ENCODE measurements at regions not wholly inside any gene's neighbourhood (a gene's known extent, or its start where the extent isn't known, plus 50 kb on each side); places are given as distances from the start of the nearest gene placed in this dataset.

DNA sequence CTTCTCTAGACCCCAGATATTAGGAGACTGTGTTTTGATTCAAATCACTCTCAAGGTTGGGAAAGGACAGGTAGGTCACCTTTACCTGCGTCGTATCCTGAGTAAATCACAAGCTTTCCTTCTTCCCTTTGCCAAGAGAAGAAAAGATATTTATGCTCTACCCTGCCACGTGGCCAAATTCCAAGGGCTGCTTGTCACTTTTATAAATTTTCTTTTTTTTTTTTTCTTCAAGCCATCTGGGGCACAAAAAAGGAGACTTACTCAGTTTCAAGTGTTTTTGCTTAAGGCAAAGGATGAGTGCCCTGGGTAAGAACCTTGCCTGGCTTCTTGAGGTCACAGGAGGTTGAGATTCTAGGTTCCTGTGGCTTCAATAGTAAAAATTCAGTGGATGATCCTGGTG, 285.1 kb downstream of the TMEM114 start:
- DNase-seq, result no peak
- TF ChIP-seq, protein P1, sequence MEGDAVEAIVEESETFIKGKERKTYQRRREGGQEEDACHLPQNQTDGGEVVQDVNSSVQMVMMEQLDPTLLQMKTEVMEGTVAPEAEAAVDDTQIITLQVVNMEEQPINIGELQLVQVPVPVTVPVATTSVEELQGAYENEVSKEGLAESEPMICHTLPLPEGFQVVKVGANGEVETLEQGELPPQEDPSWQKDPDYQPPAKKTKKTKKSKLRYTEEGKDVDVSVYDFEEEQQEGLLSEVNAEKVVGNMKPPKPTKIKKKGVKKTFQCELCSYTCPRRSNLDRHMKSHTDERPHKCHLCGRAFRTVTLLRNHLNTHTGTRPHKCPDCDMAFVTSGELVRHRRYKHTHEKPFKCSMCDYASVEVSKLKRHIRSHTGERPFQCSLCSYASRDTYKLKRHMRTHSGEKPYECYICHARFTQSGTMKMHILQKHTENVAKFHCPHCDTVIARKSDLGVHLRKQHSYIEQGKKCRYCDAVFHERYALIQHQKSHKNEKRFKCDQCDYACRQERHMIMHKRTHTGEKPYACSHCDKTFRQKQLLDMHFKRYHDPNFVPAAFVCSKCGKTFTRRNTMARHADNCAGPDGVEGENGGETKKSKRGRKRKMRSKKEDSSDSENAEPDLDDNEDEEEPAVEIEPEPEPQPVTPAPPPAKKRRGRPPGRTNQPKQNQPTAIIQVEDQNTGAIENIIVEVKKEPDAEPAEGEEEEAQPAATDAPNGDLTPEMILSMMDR (IDR thresholded peaks at IDR 0.05), result no peak
- Mint-ChIP-seq H3K27ac (no peak overlapping the region), H3K36me3 (ENCODE audit: low read depth) (no peaks in the 10 kb centered on the region), H3K4me1 (peaks cover 18% of the 10 kb centered on the region), H3K9me3 (peaks cover 6% of the 10 kb centered on the region), H3K4me3 (no peak overlapping the region), H3K27me3 (ENCODE audit: low read depth, poor library complexity) (peaks cover 6% of the 10 kb centered on the region)

DNA sequence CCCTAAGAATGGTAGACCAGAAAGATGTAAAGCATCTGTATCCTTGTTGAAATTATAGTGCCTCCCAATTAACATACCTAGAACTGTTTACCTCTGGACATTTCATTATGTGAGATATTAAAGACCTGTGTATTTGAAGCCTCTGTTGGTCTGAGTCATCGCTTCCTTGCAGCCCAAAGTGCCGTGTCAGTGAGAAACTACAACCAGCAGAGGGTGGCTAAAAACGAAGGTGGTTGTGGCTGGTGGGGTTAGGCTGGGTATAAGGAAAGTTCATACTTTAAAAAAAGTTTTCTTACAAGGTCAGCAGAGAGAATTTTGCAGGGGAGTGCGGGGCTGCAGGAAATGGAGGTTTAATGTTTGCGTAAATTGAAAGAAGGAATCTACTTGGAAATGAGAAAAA, 290.7 kb downstream of the TMEM114 start:
- Mint-ChIP-seq H3K4me3 (no peak overlapping the region), H3K36me3 (ENCODE audit: low read depth) (no peaks in the 10 kb centered on the region)

DNA sequence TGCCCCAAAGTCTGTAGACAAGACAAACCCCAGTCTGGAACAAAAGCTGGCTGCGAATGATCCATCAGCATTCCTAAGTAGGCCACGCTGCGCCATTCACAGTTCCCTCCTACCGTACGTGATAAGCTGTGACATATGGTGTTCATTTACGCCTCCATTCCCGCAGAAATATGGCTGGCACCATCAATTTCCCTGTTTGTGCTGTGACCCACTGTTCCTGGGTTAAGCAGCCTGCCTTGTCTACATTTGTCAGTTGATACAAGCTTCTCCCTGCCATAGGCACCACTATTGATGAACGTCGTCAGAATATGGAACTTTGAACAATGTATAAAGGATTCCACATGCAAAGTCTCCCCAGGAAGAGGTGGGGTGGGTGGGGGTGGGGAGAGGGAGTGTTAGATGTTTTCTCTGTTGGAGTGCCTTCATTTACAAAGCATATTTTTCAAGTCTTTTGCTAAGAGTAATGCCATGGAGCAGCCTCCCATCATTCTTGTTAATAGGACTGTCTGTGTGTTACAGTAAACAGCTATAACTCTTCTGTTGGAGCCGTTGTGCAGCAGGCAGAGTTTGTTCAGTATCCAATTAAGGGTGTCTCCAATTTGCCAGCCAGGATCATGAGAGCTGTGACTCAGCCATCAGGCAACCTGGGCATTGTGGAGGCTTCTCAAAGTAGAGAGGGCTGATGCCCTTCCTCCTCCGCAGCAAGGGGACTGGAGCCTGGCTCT, 294.6 kb downstream of the TMEM114 start:
- DNase-seq, result no peak
- H3K27me3 Mint-ChIP-seq (ENCODE audit: low read depth, poor library complexity), result peaks cover 14% of the 10 kb centered on the region
- H3K4me3 Mint-ChIP-seq, result no peak overlapping the region
- H3K36me3 Mint-ChIP-seq (ENCODE audit: low read depth), result no peaks in the 10 kb centered on the region
- TF ChIP-seq, protein P1 (IDR thresholded peaks at IDR 0.05), result no peak
- peak overlapping the region; percentile 81 for H3K27ac Mint-ChIP-seq
- no peaks in the 10 kb centered on the region for H3K9me3 Mint-ChIP-seq
- H3K4me1 Mint-ChIP-seq, result peaks cover 15% of the 10 kb centered on the region

More for the DNA sequence above, 290.7 kb downstream of the TMEM114 start:
- no peak for DNase-seq
- Mint-ChIP-seq H3K27me3 (ENCODE audit: low read depth, poor library complexity) (peaks cover 6% of the 10 kb centered on the region), H3K27ac (no peak overlapping the region), H3K4me1 (peaks cover 15% of the 10 kb centered on the region), H3K9me3 (no peaks in the 10 kb centered on the region)
- TF ChIP-seq, protein P1 (IDR thresholded peaks at IDR 0.05), result no peak

DNA sequence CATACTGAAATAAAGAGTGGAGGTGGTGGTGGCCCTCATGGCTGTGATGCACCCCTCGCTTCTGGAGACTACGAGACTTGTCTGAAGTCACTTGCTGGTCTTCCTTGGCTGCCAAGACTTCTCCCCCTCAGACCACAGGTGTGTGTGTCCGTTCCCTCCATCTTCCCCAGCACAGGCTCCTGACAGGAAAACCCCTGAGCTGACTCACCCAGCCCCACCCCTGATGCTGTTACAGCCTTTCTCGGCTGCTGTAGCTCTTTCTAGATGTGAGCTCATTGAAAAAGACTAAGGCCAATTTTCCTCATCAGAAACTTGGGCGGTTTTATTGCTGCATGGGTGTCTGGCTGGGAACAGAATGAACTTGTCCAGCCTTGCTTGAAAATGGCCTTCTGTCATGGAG, 296.9 kb downstream of the TMEM114 start:
- H3K4me3 Mint-ChIP-seq, result no peak overlapping the region
- peaks cover 15% of the 10 kb centered on the region for H3K4me1 Mint-ChIP-seq
- no peaks in the 10 kb centered on the region for H3K9me3 Mint-ChIP-seq
- H3K27me3 Mint-ChIP-seq (ENCODE audit: low read depth, poor library complexity), result peaks cover 19% of the 10 kb centered on the region
- H3K27ac Mint-ChIP-seq, result no peak overlapping the region
- DNase-seq, result no peak
- H3K36me3 Mint-ChIP-seq (ENCODE audit: low read depth), result no peaks in the 10 kb centered on the region
- TF ChIP-seq, protein P1 (IDR thresholded peaks at IDR 0.05), result no peak

DNA sequence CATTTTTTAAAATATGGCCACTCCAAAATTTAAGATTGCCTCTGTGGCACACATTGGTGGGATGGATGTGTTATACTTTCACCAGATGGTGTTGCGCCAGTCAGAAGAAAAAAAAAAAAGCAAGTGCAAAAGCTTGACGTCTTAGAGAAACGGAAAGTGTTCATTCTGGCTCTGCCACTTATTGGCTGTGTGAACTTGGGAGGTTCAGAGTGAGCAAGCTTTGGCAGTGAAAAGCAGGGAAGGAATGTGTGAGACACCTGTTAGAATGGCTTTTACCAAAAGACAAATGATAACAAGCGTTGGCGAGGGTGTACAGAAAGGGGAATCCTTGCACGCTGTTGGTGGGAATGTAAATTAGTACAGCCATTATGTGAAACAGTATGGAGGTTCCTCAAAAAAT, 298.0 kb downstream of the TMEM114 start:
- Mint-ChIP-seq H3K4me3 (no peak overlapping the region), H3K27ac (no peak overlapping the region), H3K27me3 (ENCODE audit: low read depth, poor library complexity) (peaks cover 21% of the 10 kb centered on the region), H3K9me3 (no peaks in the 10 kb centered on the region), H3K36me3 (ENCODE audit: low read depth) (no peaks in the 10 kb centered on the region), H3K4me1 (peaks cover 17% of the 10 kb centered on the region)
- TF ChIP-seq, protein P1 (IDR thresholded peaks at IDR 0.05), result no peak
- no peak for DNase-seq

DNA sequence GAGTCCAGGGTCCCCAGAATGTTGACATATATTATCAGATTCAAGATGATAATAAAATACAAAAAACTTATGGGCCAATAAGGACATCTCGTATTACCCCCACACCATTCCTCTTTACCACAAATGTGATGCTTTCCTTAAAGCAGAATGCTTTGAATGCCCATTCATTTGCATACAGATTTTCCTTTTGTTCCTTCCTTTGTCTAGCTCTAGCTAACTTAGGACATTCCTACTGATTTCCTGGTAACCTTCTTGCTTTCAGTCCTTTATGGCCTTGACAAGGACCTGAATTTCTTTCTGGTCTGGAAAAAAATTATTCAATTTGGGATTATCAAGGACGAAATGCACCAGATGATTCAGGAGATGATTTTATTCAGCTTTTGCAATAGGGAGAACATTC, 304.0 kb downstream of the TMEM114 start:
- no peak for DNase-seq
- peaks cover under 1% of the 10 kb centered on the region for H3K9me3 Mint-ChIP-seq
- H3K36me3 Mint-ChIP-seq (ENCODE audit: low read depth), result no peaks in the 10 kb centered on the region
- no peak overlapping the region for H3K27ac Mint-ChIP-seq
- peaks cover 42% of the 10 kb centered on the region for H3K4me1 Mint-ChIP-seq
- peaks cover 16% of the 10 kb centered on the region for H3K27me3 Mint-ChIP-seq (ENCODE audit: low read depth, poor library complexity)
- no peak overlapping the region for H3K4me3 Mint-ChIP-seq
- TF ChIP-seq, protein P1 (IDR thresholded peaks at IDR 0.05), result no peak

All from nephron progenitor cell (in vitro differentiated cells).